ENCODE measurements at regions not wholly inside any gene's neighbourhood (a gene's known extent, or its start where the extent isn't known, plus 50 kb on each side); places are given as distances from the start of the nearest gene placed in this dataset.
"Not testable (repeated sequence)": the region's sequence is repeated elsewhere in the genome, so short reads cannot be mapped to it uniquely, and the experiment has no call there.

GRCh38 chr3:160098926-160099626, 110.4 kb downstream of the IL12A start:
- no peak overlapping the region for H3K9ac ChIP-seq (ENCODE audit: low read depth, low read length)
- no peak overlapping the region for H3K4me2 ChIP-seq (ENCODE audit: insufficient read depth, low read length)
- H3K27ac ChIP-seq (ENCODE audit: low read length) = no peak overlapping the region
- ATAC-seq (ENCODE audit: insufficient read depth, low read depth) = no peak
- no peak for TF ChIP-seq CTCF (IDR thresholded peaks at IDR 0.05; ENCODE audit: borderline replicate concordance, extremely low read depth, low read length, poor library complexity, severe bottlenecking)
- TF ChIP-seq EZH2 (IDR thresholded peaks at IDR 0.05; ENCODE audit: borderline replicate concordance, low read depth, low read length, severe bottlenecking) = no peak
- no peaks in the 10 kb centered on the region for H4K20me1 ChIP-seq (ENCODE audit: insufficient read depth, low read length)
- no peak overlapping the region for H2AFZ ChIP-seq (ENCODE audit: low read depth, low read length)
- no peak for DNase-seq
- no peak overlapping the region for H3K4me3 ChIP-seq (ENCODE audit: low read depth in 1 of 2, low read length in 2 of 2)
- no peaks in the 10 kb centered on the region for H3K27me3 ChIP-seq (ENCODE audit: insufficient read depth, low read length, poor library complexity)
- H3K4me1 ChIP-seq (ENCODE audit: insufficient read depth, low read length) = no peaks in the 10 kb centered on the region
- H3K79me2 ChIP-seq (ENCODE audit: insufficient read depth, low read length) = no peaks in the 10 kb centered on the region
- no peaks in the 10 kb centered on the region for H3K9me3 ChIP-seq (ENCODE audit: insufficient read depth, low read length, severe bottlenecking)
- H3K36me3 ChIP-seq (ENCODE audit: insufficient read depth, low read length) = no peaks in the 10 kb centered on the region

GRCh38 chr3:160099834-160100233, 111.2 kb downstream of the IL12A start:
- Histone ChIP-seq H3K4me2 (ENCODE audit: insufficient read depth, low read length) (no peak overlapping the region), H3K79me2 (ENCODE audit: insufficient read depth, low read length) (no peaks in the 10 kb centered on the region), H3K27me3 (ENCODE audit: insufficient read depth, low read length, poor library complexity) (no peaks in the 10 kb centered on the region), H4K20me1 (ENCODE audit: insufficient read depth, low read length) (no peaks in the 10 kb centered on the region), H3K4me1 (ENCODE audit: insufficient read depth, low read length) (no peaks in the 10 kb centered on the region), H3K4me3 (ENCODE audit: low read depth in 1 of 2, low read length in 2 of 2) (no peak overlapping the region), H3K36me3 (ENCODE audit: insufficient read depth, low read length) (no peaks in the 10 kb centered on the region), H3K9ac (ENCODE audit: low read depth, low read length) (no peak overlapping the region), H3K27ac (ENCODE audit: low read length) (no peak overlapping the region), H3K9me3 (ENCODE audit: insufficient read depth, low read length, severe bottlenecking) (no peaks in the 10 kb centered on the region), H2AFZ (ENCODE audit: low read depth, low read length) (no peak overlapping the region)
- TF ChIP-seq CTCF (IDR thresholded peaks at IDR 0.05; ENCODE audit: borderline replicate concordance, extremely low read depth, low read length, poor library complexity, severe bottlenecking) = no peak
- TF ChIP-seq EZH2 (IDR thresholded peaks at IDR 0.05; ENCODE audit: borderline replicate concordance, low read depth, low read length, severe bottlenecking) = no peak
- ATAC-seq (ENCODE audit: insufficient read depth, low read depth) (no peak), DNase-seq (no peak)

GRCh38 chr3:160100610-160101009, 112.0 kb downstream of the IL12A start:
- no peak overlapping the region for H3K27ac ChIP-seq (ENCODE audit: low read length)
- DNase-seq (no peak), ATAC-seq (ENCODE audit: insufficient read depth, low read depth) (no peak)
- no peak overlapping the region for H3K4me3 ChIP-seq (ENCODE audit: low read depth in 1 of 2, low read length in 2 of 2)
- no peaks in the 10 kb centered on the region for H3K79me2 ChIP-seq (ENCODE audit: insufficient read depth, low read length)
- H4K20me1 ChIP-seq (ENCODE audit: insufficient read depth, low read length) = no peaks in the 10 kb centered on the region
- H3K36me3 ChIP-seq (ENCODE audit: insufficient read depth, low read length) = no peaks in the 10 kb centered on the region
- TF ChIP-seq CTCF (IDR thresholded peaks at IDR 0.05; ENCODE audit: borderline replicate concordance, extremely low read depth, low read length, poor library complexity, severe bottlenecking) = no peak
- no peak for TF ChIP-seq EZH2 (IDR thresholded peaks at IDR 0.05; ENCODE audit: borderline replicate concordance, low read depth, low read length, severe bottlenecking)
- no peaks in the 10 kb centered on the region for H3K27me3 ChIP-seq (ENCODE audit: insufficient read depth, low read length, poor library complexity)
- H2AFZ ChIP-seq (ENCODE audit: low read depth, low read length) = no peak overlapping the region
- H3K4me1 ChIP-seq (ENCODE audit: insufficient read depth, low read length) = no peaks in the 10 kb centered on the region
- no peaks in the 10 kb centered on the region for H3K9me3 ChIP-seq (ENCODE audit: insufficient read depth, low read length, severe bottlenecking)
- H3K4me2 ChIP-seq (ENCODE audit: insufficient read depth, low read length) = no peak overlapping the region
- no peak overlapping the region for H3K9ac ChIP-seq (ENCODE audit: low read depth, low read length)

- not testable (repeated sequence) for H3K4me2 ChIP-seq (ENCODE audit: insufficient read depth, low read length); H3K4me3 ChIP-seq (ENCODE audit: low read depth in 1 of 2, low read length in 2 of 2); H2AFZ ChIP-seq (ENCODE audit: low read depth, low read length); H3K27me3 ChIP-seq (ENCODE audit: insufficient read depth, low read length, poor library complexity); H3K9me3 ChIP-seq (ENCODE audit: insufficient read depth, low read length, severe bottlenecking); H4K20me1 ChIP-seq (ENCODE audit: insufficient read depth, low read length); H3K4me1 ChIP-seq (ENCODE audit: insufficient read depth, low read length); DNase-seq; H3K79me2 ChIP-seq (ENCODE audit: insufficient read depth, low read length); H3K27ac ChIP-seq (ENCODE audit: low read length); H3K36me3 ChIP-seq (ENCODE audit: insufficient read depth, low read length); H3K9ac ChIP-seq (ENCODE audit: low read depth, low read length); ATAC-seq (ENCODE audit: insufficient read depth, low read depth)
Observed at GRCh38 chr3:160102001-160102400, 113.4 kb downstream of the IL12A start.
